Upper lobe of left lung (tissue), 4 donors: ENCODE measurements at regions not wholly inside any gene's neighbourhood (a gene's known extent, or its start where the extent isn't known, plus 50 kb on each side); places are given as distances from the start of the nearest gene placed in this dataset.

ENCODE experiments used
- EP300 ChIP-seq, 4 donors: sonication (generic); formaldehyde crosslinking; IDR thresholded peaks; one replicate each; pipeline ENCODE4 v1.5.1; 2017; ENCODE audit warnings: antibody characterized with exemption in 4 of 4, control low read depth in 2 of 4
- POLR2A ChIP-seq, 4 donors: fragments of 450-650 bp; IDR thresholded peaks; one replicate each; pipeline ENCODE4 v1.5.1; 2016 to 2017; ENCODE audit warnings: antibody characterized with exemption in 4 of 4, mild to moderate bottlenecking in 2 of 4
- POLR2AphosphoS5 ChIP-seq, 2 donors: sonication (generic); formaldehyde crosslinking; IDR thresholded peaks; one replicate each; pipeline ENCODE4 v1.5.1; 2017; ENCODE audit warnings: antibody characterized with exemption in 2 of 2
- TF ChIP-seq, protein P1 (sequence below), 6 experiments: fragments of 450-650 bp in 4 of 6; fragments of 200-600 bp in 2 of 6; sonication (generic) in 2 of 6; IDR thresholded peaks; one replicate each; pipeline ENCODE4 v1.5.1; 2016 to 2019; ENCODE audit warnings: antibody characterized with exemption in 6 of 6

DNA sequence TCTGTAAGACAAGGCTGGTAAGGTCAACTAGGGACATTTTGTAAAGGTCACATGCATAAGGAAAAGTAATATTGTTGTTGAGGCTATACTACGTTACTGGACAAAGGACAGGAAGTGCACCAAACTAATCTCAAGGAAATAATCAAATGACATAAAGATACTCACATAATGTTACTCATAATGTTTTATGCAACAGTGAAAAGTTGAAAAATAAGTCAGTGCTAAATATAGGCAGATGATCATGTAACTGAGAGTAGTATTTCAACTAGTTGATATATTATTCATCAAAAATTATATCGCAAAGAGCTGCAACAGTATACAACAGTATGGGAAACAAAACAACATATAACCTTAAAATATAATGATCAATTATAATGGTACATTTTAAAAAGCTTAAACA lies 215.7 kb downstream of the PTN start:
- TF ChIP-seq, protein P1, sequence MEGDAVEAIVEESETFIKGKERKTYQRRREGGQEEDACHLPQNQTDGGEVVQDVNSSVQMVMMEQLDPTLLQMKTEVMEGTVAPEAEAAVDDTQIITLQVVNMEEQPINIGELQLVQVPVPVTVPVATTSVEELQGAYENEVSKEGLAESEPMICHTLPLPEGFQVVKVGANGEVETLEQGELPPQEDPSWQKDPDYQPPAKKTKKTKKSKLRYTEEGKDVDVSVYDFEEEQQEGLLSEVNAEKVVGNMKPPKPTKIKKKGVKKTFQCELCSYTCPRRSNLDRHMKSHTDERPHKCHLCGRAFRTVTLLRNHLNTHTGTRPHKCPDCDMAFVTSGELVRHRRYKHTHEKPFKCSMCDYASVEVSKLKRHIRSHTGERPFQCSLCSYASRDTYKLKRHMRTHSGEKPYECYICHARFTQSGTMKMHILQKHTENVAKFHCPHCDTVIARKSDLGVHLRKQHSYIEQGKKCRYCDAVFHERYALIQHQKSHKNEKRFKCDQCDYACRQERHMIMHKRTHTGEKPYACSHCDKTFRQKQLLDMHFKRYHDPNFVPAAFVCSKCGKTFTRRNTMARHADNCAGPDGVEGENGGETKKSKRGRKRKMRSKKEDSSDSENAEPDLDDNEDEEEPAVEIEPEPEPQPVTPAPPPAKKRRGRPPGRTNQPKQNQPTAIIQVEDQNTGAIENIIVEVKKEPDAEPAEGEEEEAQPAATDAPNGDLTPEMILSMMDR (IDR thresholded peaks at IDR 0.05) = no peak
- TF ChIP-seq POLR2AphosphoS5 (IDR thresholded peaks at IDR 0.05) (no peak), POLR2A (IDR thresholded peaks at IDR 0.05) (no peak), EP300 (IDR thresholded peaks at IDR 0.05) (no peak)
